Stimulated activated CD8-positive, alpha-beta memory T cell treated with anti-CD3 and anti-CD28 coated beads, Interleukin-2, amount 100 ng/mL, for 48 hours (primary cell): ENCODE measurements at regions not wholly inside any gene's neighbourhood (a gene's known extent, or its start where the extent isn't known, plus 50 kb on each side); places are given as distances from the start of the nearest gene placed in this dataset.

Experiments used
- DNase-seq, 2 donors: peaks; one replicate each; pipeline ENCODE4 v3.0.0-alpha.2; 2020; ENCODE audit warnings: low read depth in 2 of 2

DNA sequence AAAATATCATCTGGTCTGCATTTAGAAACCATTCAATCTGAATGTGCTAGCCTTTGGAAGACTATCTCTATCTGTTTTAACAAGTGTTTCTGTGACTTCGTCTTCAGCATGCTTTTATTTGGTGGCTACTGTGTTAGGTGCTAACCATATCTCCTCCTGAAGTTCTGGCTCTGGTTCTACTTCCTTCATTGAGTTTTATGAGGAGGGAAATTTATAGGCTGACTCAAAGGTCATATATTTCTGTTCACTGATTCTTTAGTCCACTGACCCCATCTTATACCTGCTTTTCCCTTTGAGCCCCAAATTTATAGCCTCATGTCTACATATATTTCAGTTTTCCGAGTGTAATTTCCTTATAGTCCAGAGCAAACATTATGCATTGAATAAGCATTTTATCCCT is 295.0 kb upstream of the RASGRP1 start:
- no peak for DNase-seq

DNA sequence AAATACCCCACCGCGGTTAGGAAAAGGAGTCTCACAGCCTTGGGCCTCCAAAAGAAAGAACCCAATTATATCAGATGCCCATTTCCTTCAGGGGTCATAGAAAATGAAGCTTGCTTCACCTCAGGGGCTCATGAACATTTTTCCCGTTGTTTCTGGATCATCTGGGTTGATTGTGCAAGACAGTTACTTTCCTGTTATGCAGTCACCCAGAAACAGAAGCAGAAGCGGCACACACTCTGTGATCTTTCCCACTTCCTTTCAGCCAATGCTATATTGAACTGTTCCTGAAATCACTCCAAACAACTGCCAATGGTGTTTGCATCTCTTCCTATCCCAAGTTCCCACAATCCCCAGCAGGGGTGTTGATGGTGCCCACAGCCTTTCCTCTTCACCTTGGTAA is 295.6 kb upstream of the RASGRP1 start:
- DNase-seq: no peak

DNA sequence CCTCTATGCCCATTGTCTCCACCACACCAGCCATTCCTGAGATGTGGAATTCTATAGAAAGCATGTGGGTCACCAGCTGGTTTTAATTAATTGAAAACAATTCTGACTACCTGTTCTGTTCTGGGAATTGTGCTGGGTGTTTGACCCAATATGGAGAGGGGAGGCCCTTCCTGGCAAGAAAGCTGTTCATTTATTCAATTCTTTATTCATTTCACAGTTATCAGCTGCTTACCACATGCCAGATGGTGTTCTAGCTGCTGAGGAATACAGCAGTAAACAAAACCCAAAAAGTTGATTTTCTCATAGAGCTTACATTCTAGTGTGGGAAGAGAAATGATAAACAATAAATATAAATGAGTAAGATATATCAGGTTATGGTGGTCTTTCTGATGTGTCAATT is 296.1 kb upstream of the RASGRP1 start:
- no peak for DNase-seq

DNA sequence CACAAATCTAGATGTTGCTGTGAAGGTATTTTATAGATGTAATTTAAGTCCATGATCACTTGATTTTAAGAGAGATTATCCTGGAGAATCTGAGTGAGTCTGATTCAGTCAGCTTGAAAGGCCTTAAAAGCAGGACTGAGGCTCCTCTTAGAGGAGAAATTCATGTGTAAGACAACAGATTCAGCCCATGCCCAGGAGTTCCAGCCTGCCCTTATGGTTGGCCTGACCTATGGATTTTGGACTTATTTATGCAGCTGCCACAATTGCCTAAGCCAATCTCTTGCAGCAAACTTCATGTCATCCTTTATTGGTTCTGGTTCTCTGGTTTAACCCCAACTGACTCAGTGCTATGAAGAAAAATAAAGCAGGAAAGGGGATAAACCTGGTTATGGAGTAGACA is 296.5 kb upstream of the RASGRP1 start:
- no peak for DNase-seq

DNA sequence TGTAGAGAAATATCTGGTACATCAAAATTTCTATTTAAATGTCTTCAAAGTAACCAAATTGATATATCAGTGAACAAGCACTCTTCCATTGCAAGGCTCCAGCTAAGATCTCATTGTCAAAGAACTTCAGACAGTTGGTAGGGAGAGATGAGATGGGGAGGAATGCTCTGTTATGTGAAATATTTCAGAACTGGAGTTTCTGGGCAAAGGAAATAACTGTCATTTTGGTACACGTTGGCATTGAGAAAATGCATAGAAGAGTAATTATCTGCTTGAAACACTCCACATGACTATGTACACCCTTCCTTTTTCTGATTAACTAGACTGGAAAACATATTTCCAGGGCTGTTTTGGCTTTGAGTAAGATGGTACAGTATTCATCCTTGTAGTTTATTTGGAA is 297.5 kb upstream of the RASGRP1 start:
- DNase-seq: no peak

DNA sequence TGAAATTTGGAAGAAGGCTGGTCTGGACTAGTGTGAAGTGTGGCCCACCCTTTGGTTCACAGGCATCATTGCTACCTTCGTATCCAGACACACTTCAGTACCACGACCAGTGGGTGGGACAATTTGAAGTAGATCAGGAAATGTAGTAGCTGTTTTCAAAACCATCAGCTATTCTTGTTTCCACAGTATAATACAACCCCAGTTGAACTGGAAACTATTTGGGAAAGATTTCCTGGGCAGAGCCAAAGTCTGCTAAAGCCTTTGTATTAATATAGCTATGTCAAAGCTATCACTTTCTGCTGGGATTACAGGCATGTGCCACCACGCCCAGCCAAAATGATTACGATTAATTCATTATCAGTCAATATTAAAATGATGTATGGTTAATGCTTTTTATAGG is 298.8 kb upstream of the RASGRP1 start:
- DNase-seq: no peak

DNA sequence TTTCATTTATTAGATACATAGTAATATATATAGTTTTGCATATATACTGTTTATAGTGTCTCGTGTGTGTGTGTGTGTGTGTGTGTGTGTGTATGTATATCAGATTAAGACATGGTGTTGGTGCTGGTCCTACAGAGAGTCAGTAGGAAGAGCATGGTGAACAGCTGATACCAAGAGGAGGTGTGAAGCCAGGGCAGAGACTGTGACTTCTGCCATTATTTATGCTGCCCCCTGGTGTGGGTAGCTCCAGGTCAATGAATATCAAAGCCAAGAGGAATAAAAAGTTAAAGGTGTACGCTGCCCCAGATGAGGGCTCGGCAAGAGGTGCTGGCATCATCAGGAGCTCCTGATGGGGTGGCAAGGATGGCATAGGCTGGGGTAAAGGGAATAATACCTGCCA is 299.5 kb upstream of the RASGRP1 start:
- no peak for DNase-seq

DNA sequence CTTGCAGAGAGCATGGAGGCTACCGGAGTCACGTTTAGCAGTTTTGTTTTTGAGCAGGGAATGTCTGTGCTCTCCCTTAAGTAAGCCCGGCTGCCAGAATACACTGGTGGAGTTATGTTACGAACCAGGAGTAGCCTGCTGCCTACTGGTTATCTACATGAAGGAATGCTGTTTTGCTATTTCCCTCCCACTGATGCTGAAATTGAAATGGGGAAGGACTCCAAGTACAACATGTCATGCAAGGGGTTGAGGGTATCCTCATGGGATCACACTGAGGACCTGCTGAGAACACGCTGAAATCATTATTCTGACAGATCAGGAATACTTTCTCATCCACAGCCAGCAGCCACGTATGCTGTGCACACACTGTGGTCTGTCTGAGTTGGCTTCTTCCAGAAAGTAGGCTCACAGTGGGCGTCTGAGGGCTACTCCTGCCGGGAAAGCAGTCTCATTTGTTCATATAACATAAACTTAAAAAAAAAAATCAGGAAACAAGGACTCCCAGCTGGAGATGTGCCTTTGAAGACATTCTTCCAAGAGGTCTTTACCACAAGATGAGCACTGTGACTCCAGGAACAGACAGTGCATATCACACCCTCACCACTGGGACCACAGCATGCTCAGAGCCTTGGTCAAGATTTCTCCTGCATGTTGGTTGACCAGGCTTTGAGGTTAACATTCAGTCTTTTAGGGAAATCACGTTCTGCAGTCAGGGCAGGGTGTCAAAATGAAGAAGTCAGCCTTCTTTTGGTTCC is 300.4 kb upstream of the RASGRP1 start:
- no peak for DNase-seq

DNA sequence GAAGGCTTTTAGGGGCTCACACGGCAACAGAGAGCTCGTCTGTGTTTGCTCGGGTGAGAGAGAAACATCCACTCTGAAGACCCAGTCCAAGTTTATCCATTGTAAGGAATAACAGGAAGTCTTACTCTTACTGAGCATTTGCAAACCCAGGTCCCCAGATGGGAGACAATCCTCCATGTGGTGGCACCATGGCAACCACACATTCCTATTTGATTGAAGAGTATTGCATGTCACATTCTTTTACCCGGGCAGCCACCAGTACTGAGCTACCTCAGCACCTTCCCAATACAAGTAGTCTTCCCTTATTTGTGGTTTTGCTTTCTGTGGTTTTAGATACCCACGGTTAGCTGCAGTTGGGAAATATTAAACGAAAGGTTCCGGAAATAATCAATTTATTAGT is 302.9 kb upstream of the RASGRP1 start:
- DNase-seq: no peak

DNA sequence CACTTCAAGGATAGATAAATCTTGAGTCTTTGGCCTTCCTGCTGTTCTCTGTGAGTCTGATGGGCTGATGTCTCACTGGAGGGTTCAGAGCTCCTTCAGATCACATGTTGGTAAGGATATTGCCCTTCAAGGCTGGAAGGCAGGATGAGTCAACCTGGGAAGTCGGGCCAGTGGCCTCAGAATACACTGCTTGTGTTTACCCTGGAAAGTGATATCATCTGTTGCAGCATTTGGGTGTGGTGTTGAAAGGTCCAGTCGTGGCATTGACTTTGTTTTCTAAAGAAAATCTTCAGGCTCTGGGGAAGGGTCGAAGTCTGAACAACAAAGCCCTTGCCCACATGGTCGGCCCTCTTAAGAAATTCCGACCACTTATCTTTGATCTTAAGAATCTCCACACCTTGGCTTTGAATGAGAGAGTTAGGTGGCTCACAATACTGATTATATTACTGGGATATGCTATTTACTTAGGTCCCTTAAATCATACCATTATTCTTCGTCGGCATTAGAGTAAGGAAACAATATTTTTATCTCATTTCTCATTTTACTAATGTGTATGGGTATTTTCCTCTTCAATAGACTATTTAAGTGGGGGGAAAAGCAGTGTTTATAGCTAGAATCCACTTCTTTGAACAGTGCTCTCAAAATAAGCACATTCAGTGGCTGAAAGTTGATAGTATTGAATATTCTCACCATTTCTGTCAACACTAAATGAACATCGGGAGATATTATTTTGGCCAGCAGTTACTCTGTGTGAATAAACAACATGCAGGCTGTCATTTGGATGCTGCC is 303.9 kb upstream of the RASGRP1 start:
- DNase-seq: no peak

DNA sequence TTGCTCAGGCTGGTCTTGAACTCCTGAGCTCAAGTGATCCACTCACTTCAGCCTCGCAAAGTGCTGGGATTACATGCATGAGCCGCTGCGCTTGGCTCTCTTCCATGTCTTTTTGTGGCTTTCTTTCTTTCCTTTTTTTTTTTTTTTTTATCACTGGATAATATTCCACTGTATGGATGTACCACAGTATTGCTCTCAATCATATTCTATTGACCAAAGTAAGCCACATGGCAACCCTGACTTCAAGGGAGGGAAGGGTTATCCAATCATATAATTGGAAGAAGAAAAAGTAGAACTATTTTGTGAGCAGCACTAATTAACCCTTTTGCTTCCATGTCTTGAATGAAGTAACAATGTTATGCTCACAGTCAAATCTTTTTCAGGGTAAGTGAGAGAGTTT is 307.0 kb upstream of the RASGRP1 start:
- DNase-seq: no peak

DNA sequence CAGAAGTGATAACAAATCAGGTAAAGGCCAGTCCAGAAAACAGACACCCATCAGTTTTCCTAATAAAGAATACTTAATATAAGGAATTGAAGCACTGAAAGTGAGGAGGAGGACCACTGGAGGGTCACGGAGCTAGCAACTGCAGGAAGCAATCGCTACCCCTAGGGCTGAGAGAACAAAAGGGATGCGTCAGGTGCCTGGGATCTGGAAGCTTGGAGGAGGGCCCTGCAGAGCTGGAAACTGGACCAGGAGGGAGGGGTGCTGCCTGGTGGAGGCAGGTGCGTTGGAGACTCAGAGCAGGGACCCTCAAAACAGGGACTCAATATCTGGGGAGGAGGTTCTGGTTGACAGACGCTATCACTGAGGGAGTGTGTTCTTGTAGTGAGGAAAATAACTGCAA is 308.1 kb upstream of the RASGRP1 start:
- no peak for DNase-seq

DNA sequence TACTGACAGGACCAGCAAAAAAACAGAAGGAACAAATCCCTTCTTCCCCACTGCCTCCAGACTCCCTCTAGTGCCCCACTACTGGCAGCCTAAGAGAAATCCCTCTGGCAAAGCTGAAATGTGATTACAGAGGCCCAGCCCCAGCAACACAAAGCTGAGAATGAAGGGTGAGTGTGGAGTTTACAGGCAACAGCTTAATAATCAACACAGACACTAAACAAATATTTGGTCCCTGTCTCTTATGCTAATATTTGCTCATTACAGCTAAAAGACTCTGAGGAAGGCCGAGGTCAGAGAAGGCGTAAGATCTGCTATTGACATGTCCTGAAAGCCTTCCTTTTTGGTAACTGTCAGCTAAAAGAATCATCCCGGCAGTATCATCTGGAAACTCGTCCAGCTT is 308.5 kb upstream of the RASGRP1 start:
- no peak for DNase-seq

DNA sequence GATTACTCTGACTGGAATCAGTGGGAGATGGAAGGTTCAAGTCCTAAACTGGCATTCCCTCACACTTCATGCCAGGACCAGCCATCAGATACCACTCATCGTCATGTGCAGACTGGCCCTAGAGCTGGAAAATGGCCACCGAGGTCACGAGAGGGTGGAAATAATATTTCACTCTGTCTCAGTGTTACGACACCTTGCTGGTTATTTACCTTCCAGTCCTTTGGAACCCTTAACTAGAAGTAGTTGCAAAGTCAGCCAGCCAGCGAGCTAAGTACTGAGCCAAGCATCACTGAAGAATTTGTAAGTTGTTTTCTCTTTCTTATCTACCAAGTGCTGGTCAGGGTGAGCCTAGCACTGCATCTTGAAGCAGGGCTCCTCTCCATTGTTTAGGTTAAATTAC is 309.9 kb upstream of the RASGRP1 start:
- DNase-seq: no peak

DNA sequence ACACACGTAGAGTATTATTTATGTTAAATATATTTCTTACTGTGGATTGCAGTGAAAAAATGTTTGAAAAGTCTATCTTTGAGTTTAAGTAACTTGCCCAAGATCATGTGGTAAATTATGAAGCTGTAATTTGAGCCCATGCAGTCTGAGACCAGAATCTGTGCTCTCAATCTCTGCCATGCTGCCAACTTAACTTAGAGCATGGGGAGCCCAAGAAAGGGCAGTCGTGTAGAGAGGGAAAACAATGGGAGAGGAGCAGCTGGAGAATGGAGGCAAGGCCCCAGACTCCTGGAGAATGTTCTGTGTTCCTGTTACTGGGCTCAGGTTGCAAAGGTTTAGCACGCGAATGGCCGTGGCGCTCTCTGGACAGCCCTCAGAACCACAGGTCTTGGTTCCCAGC is 311.6 kb upstream of the RASGRP1 start:
- DNase-seq: no peak

DNA sequence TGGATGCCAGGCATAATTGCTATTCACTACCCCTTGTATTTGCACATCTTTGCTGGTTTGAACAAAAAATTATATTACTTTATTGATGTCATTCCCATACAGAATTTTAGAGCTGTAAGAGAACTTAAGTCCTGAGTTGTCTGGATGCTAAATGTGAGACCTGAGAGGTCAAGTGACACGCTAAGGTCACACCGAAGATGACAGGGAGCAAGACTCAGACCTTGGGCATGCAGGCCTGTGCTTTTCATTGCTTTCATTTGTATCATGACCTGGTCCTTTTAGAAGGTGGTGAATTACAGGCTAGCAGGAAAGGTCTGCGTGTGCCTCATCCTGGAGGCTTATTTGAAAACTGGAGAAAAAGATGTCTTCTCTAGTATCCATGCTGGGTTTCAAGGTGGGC is 312.0 kb upstream of the RASGRP1 start:
- DNase-seq: no peak

DNA sequence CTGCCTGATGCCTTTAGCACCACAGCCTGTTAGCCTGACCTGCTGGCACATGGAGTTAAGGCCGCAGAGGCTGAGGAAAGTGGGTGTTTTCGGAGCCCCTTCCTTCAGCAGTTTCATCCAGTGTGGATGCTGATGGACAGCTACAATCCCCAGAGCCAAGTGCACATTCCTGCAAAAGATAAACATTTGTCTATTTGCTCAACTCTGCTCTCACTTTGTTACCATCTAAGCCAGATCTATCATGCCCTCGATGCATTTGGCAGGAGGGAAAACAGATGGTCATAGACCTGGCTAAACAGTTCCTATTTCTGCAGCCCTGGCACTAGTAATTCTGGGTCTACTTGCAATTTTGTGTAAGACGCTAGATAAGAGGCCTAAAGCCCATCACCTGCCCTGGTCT is 312.9 kb upstream of the RASGRP1 start:
- DNase-seq: no peak

DNA sequence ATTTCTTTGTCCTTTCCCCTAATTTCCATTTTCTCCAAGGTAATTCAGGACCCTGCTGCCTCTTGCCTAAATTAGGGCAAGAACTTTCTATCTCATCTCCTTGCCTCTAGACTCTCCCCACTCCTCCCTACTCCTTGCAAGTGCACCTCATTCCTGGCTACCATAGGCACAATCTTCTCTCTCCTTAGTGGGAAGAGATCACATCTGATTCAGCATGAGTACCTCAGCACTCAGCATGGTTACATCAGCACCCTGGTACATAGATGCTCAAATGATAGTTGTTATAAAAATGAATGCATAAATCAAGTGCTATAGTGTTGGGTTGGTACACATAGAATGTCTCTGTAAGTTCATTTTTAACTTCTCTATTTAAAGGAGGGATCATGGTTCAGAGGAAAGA is 313.4 kb upstream of the RASGRP1 start:
- no peak for DNase-seq

DNA sequence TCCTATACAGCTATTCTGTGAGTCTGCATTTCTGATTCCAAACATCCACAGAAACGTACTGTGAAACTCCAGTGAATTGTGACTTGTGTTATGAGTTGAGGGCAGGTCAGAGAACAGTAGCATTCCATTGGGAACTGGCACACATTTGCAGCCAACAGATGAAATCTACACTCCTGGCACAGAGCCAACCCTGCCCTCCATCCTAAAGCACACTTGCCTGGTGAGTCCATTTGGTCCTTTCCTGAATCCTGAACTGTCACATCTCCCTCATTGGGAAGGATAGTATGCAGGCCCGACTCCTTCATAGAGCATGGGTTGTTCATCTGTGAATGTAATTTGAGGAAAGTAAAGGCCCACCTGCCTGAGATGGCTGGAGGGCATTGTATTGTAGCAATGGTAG is 314.3 kb upstream of the RASGRP1 start:
- DNase-seq: no peak

DNA sequence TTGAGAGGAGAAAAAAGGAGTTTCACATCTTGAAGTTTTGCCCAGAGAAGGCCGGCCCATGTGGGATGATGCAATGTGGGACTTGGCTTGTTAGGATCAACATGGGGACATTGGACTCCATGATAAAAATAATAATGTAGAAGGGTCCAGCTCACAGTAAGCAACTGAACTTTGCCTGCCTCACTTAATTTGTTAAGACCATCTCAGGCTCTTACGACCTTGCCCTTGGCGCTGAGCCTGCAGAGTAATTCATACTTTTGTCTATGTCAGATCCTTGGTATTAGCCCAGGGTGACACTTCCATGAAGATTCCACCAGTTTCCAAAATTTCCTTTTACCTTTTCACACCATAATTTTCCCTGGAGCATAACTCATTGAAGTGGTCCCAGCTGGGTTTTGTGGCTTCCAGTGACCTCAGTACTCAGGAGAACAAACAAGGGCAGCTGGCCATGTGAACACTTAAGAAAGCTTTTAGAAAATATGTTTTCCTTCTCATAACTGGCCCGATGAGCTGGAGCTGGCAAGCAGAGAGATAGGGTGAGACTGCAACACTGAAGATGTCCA is 315.4 kb upstream of the RASGRP1 start:
- DNase-seq: no peak

DNA sequence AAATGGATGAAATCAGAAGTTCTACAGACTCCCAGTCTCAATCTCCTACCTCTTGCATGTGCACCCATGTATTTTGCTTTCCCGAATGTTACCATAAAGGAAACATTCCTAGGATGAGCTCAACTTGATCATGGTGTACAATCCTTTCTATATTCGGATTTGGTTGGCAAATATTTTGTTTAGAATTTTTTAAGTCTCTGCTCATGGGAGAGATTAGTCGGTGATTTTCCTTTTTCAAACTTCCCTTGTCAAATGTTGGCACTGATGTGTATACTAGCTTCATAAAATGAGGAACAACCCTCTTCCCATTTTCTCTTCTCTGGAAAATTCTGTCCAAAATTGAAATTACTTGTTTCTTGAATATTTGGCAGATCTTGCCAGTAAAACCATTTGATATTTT is 317.6 kb upstream of the RASGRP1 start:
- no peak for DNase-seq

DNA sequence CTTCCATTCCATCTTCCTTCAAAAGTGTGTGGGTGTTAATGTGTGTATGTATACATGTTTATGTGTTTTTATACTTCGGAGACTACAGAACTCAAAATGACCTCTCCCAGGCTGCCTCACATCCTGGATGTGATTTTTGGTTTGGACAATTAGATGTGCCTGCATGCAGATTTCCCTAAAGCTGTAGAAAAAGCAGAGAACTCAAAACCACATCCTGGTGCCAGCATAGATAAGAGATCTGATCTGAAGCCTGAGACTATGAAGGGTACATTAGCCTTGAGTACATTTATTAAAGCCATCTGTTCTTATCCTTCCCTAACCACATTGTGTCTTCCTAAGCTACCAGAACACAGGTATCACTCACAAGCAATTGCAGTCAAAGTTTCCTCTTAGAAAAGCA is 319.4 kb upstream of the RASGRP1 start:
- DNase-seq: no peak

DNA sequence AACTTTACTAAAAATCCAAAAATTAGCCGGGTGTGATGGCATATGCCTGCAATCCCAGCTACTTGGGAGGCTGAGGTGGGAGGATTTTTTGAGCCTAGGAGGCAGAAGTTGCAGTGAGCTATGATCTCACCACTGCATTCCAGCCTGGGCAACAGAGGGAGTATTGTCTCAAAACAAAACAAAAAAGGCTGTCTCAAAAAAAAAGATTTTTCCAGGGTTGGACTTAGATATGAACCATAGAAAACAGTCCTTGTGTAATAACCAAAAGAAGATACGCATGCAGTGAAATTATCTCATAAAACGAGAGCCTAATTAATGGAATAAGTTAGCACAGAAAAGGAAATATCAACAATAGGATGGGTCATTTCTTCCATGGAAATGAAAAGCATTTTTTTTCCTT is 320.4 kb upstream of the RASGRP1 start:
- no peak for DNase-seq
